ENCODE measurements at regions not wholly inside any gene's neighbourhood (a gene's known extent, or its start where the extent isn't known, plus 50 kb on each side); places are given as distances from the start of the nearest gene placed in this dataset.
"Not testable (repeated sequence)": the region's sequence is repeated elsewhere in the genome, so short reads cannot be mapped to it uniquely, and the experiment has no call there.

- no peak for TF ChIP-seq CTCF (IDR thresholded peaks at IDR 0.05; ENCODE audit: extremely low read depth, missing control alignments)
- no peak for DNase-seq (ENCODE audit: low spot score)
These were observed 445.4 kb upstream of the RGMB start for GRCh38 chr5:98328015-98328414.

- no peak for TF ChIP-seq CTCF (IDR thresholded peaks at IDR 0.05; ENCODE audit: extremely low read depth, missing control alignments)
- no peak for DNase-seq (ENCODE audit: low spot score)
These were observed 442.6 kb upstream of the RGMB start for GRCh38 chr5:98330871-98331270.

- no peak for TF ChIP-seq CTCF (IDR thresholded peaks at IDR 0.05; ENCODE audit: extremely low read depth, missing control alignments)
- no peak for DNase-seq (ENCODE audit: low spot score)
These were observed 439.5 kb upstream of the RGMB start for GRCh38 chr5:98333921-98334320.

GRCh38 chr5:98334946-98335345 lies 438.5 kb upstream of the RGMB start:
- no peak for TF ChIP-seq CTCF (IDR thresholded peaks at IDR 0.05; ENCODE audit: extremely low read depth, missing control alignments)
- DNase-seq (ENCODE audit: low spot score), result no peak

GRCh38 chr5:98339141-98339848 lies 434.2 kb upstream of the RGMB start:
- no peak for TF ChIP-seq CTCF (IDR thresholded peaks at IDR 0.05; ENCODE audit: extremely low read depth, missing control alignments)
- no peak for DNase-seq (ENCODE audit: low spot score)

GRCh38 chr5:98341038-98342032 lies 432.1 kb upstream of the RGMB start:
- DNase-seq (ENCODE audit: low spot score), result no peak
- no peak for TF ChIP-seq CTCF (IDR thresholded peaks at IDR 0.05; ENCODE audit: extremely low read depth, missing control alignments)

GRCh38 chr5:98342958-98343660 lies 430.4 kb upstream of the RGMB start:
- DNase-seq (ENCODE audit: low spot score), result not testable (repeated sequence)

Data from GM20000 (cell line).